Keratinocyte (primary cell): ENCODE measurements at regions not wholly inside any gene's neighbourhood (a gene's known extent, or its start where the extent isn't known, plus 50 kb on each side); places are given as distances from the start of the nearest gene placed in this dataset.

ENCODE experiments used
- EZH2 ChIP-seq: IDR thresholded peaks from one replicate; pipeline ENCODE4 v1.6.1; 2012; ENCODE audit warnings: inconsistent platforms, mild to moderate bottlenecking, low read length, moderate library complexity
- TF ChIP-seq, protein P1 (sequence below), 3 experiments: IDR thresholded peaks in 1 of 3; conservative IDR thresholded peaks in 1 of 3; optimal IDR thresholded peaks in 1 of 3; 2 replicates in 2 of 3; 3 replicates in 1 of 3; pipeline versions ENCODE3 to v1.5.1; 2011; ENCODE audit warnings: low read length in 3 of 3, mild to moderate bottlenecking in 3 of 3, moderate library complexity in 2 of 3, control low read depth in 1 of 3, inconsistent platforms in 1 of 3; ENCODE audit not compliant: insufficient read depth in 2 of 3; ENCODE audit errors: extremely low read depth in 1 of 3

DNA sequence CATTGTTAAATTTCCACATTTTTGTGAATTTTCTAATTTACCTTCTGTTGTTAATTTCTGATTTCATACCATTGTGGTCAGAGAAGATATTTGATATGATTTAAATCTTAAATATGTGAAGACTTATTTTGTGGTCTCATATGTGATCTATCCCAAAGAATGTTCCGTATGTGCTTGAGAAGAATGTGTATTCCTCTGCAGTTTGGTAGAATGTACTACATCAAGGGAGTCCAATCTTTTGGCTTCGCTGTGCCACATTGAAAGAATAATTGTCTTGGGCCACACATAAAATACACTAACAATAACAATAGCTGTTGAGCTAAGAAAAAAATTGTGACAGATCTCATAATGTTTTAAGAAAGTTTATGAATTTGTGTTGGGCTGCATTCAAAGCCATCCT lies 140.7 kb upstream of the PRNP start:
- TF ChIP-seq, protein P1, sequence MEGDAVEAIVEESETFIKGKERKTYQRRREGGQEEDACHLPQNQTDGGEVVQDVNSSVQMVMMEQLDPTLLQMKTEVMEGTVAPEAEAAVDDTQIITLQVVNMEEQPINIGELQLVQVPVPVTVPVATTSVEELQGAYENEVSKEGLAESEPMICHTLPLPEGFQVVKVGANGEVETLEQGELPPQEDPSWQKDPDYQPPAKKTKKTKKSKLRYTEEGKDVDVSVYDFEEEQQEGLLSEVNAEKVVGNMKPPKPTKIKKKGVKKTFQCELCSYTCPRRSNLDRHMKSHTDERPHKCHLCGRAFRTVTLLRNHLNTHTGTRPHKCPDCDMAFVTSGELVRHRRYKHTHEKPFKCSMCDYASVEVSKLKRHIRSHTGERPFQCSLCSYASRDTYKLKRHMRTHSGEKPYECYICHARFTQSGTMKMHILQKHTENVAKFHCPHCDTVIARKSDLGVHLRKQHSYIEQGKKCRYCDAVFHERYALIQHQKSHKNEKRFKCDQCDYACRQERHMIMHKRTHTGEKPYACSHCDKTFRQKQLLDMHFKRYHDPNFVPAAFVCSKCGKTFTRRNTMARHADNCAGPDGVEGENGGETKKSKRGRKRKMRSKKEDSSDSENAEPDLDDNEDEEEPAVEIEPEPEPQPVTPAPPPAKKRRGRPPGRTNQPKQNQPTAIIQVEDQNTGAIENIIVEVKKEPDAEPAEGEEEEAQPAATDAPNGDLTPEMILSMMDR (optimal IDR thresholded peaks at IDR 0.05 in 1 of 3, IDR thresholded peaks at IDR 0.05 in 1 of 3, conservative IDR thresholded peaks at IDR 0.05 in 1 of 3; ENCODE audit: extremely low read depth in 1 of 3, insufficient read depth in 2 of 3, low read length in 3 of 3): no peak
- TF ChIP-seq EZH2: no peak
